ENCODE measurements at regions not wholly inside any gene's neighbourhood (a gene's known extent, or its start where the extent isn't known, plus 50 kb on each side); places are given as distances from the start of the nearest gene placed in this dataset.

GRCh38 chr2:223537651-223538601 lies 64.2 kb downstream of the SCG2 start:
- 0 out of 2 replicates have a peak overlapping the region, but pooled peaks have one; percentile 18 for H2BK12ac ChIP-seq (ENCODE audit: low read depth, low read length)
- H3K4ac ChIP-seq (replicated peaks; ENCODE audit: insufficient read length, low read depth, low read length) = no peak overlapping the region
- no peak overlapping the region for H4K5ac ChIP-seq (ENCODE audit: insufficient read length, low read depth, low read length)
- H2BK15ac ChIP-seq (ENCODE audit: low read length) = no peak overlapping the region
- no peaks in the 10 kb centered on the region for H3K36me3 ChIP-seq (ENCODE audit: control insufficient read depth in 2 of 4, insufficient read depth in 4 of 4, low read length in 3 of 4)
- no peak overlapping the region for H2BK120ac ChIP-seq (replicated peaks; ENCODE audit: low read depth, low read length)
- no peak overlapping the region; a peak in 1 of 8 replicates for H3K4me3 ChIP-seq (ENCODE audit: extremely low read depth in 1 of 4, insufficient read depth in 2 of 4, low read depth in 3 of 4, low read length in 4 of 4)
- no peak overlapping the region for H3K27ac ChIP-seq (ENCODE audit: low read depth, low read length)
- H3K4me2 ChIP-seq (ENCODE audit: insufficient read depth in 1 of 2, low read depth in 2 of 2, low read length in 2 of 2) = 0 out of 4 replicates have a peak overlapping the region, but pooled peaks of 1 of the 2 experiments have one; percentile 3
- no peak overlapping the region for H2AK5ac ChIP-seq (ENCODE audit: low read depth, low read length)
- no peak overlapping the region for H3K14ac ChIP-seq (ENCODE audit: insufficient read length)
- H4K20me1 ChIP-seq (replicated peaks in 1 of 2; ENCODE audit: control insufficient read depth in 1 of 2, insufficient read depth in 2 of 2, low read length in 2 of 2) = no peaks in the 10 kb centered on the region
- FAIRE-seq = no peak
- no peaks in the 10 kb centered on the region for H3K79me1 ChIP-seq (ENCODE audit: low read depth, low read length)
- no peak overlapping the region for H3K56ac ChIP-seq (replicated peaks; ENCODE audit: insufficient read length, low read depth, low read length)
- no peak overlapping the region for H4K8ac ChIP-seq (ENCODE audit: extremely low read depth, insufficient read depth, low read length)
- ChIA-PET POLR2A (ENCODE audit: partially characterized antibody) (interaction anchor here (0.9 kb wide), 1 partner anchor 9 kb away, joined by 3 read pairs; no protein-coding TSS in a partner anchor), CTCF (ENCODE audit: partially characterized antibody) (interaction anchor here (0.6 to 1.6 kb wide), 4 partner anchors 11 to 23 kb away, joined by 3 to 4 read pairs (median 3); no protein-coding TSS in a partner anchor)
- DNase-seq (ENCODE audit: low read depth in 1 of 2, low spot score in 2 of 2) = no peak
- H3K9ac ChIP-seq (replicated peaks in 1 of 4; ENCODE audit: extremely low read depth in 1 of 4, low read depth in 3 of 4, low read length in 3 of 4) = no peak overlapping the region
- peak overlapping the region; percentile 90 for H2AFZ ChIP-seq (ENCODE audit: low read length)
- WGBS, 2 experiments (ENCODE audit: extremely low coverage in 1 of 2, insufficient coverage in 1 of 2, insufficient read length in 1 of 2, insufficient replicate concordance in 2 of 2, low coverage in 1 of 2, low lambda C conversion rate in 2 of 2, missing lambda C conversion rate in 1 of 2) = 57% methylated on average over 5 of the region's 5 CpGs; no CpG with 5 or more reads in 1 of the 2 experiments
- H3K79me2 ChIP-seq (ENCODE audit: control insufficient read depth in 1 of 2, insufficient read depth in 2 of 2, low read length in 2 of 2) = no peaks in the 10 kb centered on the region
- H3K4me1 ChIP-seq (replicated peaks in 1 of 4; ENCODE audit: control insufficient read depth in 3 of 4, insufficient read depth in 4 of 4, low read length in 3 of 4) = peaks cover 0 to 11% (median 4%) of the 10 kb centered on the region in 4 experiments; a peak in 3 of 7 replicates
- H2BK20ac ChIP-seq (ENCODE audit: low read length) = no peak overlapping the region
- no peaks in the 10 kb centered on the region for H3K9me3 ChIP-seq (ENCODE audit: insufficient read depth in 2 of 2, low read depth in 1 of 2, low read length in 1 of 2)
- H3K27me3 ChIP-seq (replicated peaks in 1 of 4; ENCODE audit: control insufficient read depth in 3 of 4, extremely low read depth in 1 of 4, insufficient read depth in 3 of 4, low read length in 3 of 4) = no peaks in the 10 kb centered on the region; a peak in 1 of 7 replicates
- no peak overlapping the region; the same call in 1 of the 2 replicates for H2BK5ac ChIP-seq (ENCODE audit: low read depth, low read length)
- no peak overlapping the region for H3K18ac ChIP-seq (ENCODE audit: extremely low read depth, low read length)
- H4K91ac ChIP-seq (replicated peaks; ENCODE audit: insufficient read length, low read length) = no peak overlapping the region
- no peak overlapping the region for H3K23ac ChIP-seq (ENCODE audit: insufficient read length)
- no peaks in the 10 kb centered on the region for H3K23me2 ChIP-seq (ENCODE audit: low read depth, low read length)
- TF ChIP-seq RBBP5 (IDR thresholded peaks at IDR 0.05; ENCODE audit: borderline replicate concordance, low read depth, low read length) (no peak), TEAD4 (IDR thresholded peaks at IDR 0.05; ENCODE audit: low read depth, low read length) (no peak), CTBP2 (IDR thresholded peaks at IDR 0.05; ENCODE audit: borderline replicate concordance, insufficient read depth, insufficient read length, low read length) (no peak), MAFK (IDR thresholded peaks at IDR 0.05; ENCODE audit: low read depth, low read length) (peak; percentile 78), SRF (IDR thresholded peaks at IDR 0.05; ENCODE audit: low read depth, low read length) (no peak), SUZ12 (IDR thresholded peaks at IDR 0.05; ENCODE audit: low read length) (no peak), MAX (IDR thresholded peaks at IDR 0.05) (no peak), SP1 (IDR thresholded peaks at IDR 0.05; ENCODE audit: low read depth, low read length) (no peak), BACH1 (IDR thresholded peaks at IDR 0.05; ENCODE audit: low read length) (peak; percentile 74), NRF1 (IDR thresholded peaks at IDR 0.05; ENCODE audit: low read depth, low read length) (no peak), CEBPB (IDR thresholded peaks at IDR 0.05; ENCODE audit: low read depth, low read length) (no peak)

Measured in H1 (cell line).